Colonic mucosa (tissue), 4 donors: ENCODE measurements at regions not wholly inside any gene's neighbourhood (a gene's known extent, or its start where the extent isn't known, plus 50 kb on each side); places are given as distances from the start of the nearest gene placed in this dataset.

Experiments used
- DNase-seq: peaks from one replicate; pipeline ENCODE4 v3.0.0-alpha.2; 2020
- H3K27ac ChIP-seq: fragments of 200-600 bp; one replicate; pipeline ENCODE4 v1.8.0; 2021
- H3K27me3 ChIP-seq: fragments of 200-600 bp; one replicate; pipeline ENCODE4 v1.8.0; 2021
- H3K36me3 ChIP-seq: fragments of 200-600 bp; one replicate; pipeline ENCODE4 v1.8.0; 2021
- H3K4me1 ChIP-seq: fragments of 200-600 bp; one replicate; pipeline ENCODE4 v1.8.0; 2021; ENCODE audit warnings: mild to moderate bottlenecking
- H3K4me3 ChIP-seq: fragments of 200-600 bp; one replicate; pipeline ENCODE4 v1.8.0; 2021
- H3K9ac ChIP-seq, 2 donors: one replicate each; pipeline ENCODE4 v1.7.0; 2013; ENCODE audit warnings: control low read depth in 2 of 2, low read depth in 2 of 2, low read length in 2 of 2
- H3K9me3 ChIP-seq: fragments of 200-600 bp; one replicate; pipeline ENCODE4 v1.8.0; 2021
- intact Hi-C: fragments of 100-400 bp; cut with DNase I; formaldehyde crosslinking; loops from one replicate; pipeline ENCODE4 v1.14.1; 2022
- TF ChIP-seq, protein P1 (sequence below): fragments of 200-600 bp; IDR thresholded peaks from one replicate; pipeline ENCODE4 v1.8.0; 2022; ENCODE audit warnings: antibody characterized with exemption, mild to moderate bottlenecking
- donor health status: healthy.
- donor health status: DM: no; HTN: no; CAD: no.
- donor health status: DM: no; HTN: no; CAD: no.

DNA sequence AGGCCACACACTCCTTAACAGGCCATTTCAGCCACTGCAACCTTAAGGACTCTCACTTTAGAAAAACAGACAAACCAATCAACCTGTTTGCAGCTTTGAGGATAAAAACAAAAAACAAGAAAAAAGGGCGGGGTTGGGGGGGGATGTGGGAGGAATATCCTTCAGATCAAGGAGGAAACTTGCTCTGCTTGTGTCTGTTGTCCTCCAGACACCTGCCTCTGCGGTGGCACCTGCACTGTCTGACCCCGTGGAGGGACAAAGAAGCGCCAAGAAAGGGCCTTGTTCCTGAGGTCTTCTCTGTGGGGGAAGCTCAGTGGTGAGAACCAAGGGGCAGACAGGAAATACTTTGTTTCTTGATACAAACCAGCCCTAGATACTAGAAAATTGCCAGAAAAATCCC, 70.5 kb downstream of the POLR2M start:
- Histone ChIP-seq H3K36me3 (no peaks in the 10 kb centered on the region), H3K4me3 (no peak overlapping the region), H3K9ac (no peak overlapping the region), H3K27ac (no peak overlapping the region), H3K4me1 (no peaks in the 10 kb centered on the region), H3K27me3 (no peaks in the 10 kb centered on the region), H3K9me3 (no peaks in the 10 kb centered on the region)
- intact Hi-C loops: no loop called here
- TF ChIP-seq, protein P1, sequence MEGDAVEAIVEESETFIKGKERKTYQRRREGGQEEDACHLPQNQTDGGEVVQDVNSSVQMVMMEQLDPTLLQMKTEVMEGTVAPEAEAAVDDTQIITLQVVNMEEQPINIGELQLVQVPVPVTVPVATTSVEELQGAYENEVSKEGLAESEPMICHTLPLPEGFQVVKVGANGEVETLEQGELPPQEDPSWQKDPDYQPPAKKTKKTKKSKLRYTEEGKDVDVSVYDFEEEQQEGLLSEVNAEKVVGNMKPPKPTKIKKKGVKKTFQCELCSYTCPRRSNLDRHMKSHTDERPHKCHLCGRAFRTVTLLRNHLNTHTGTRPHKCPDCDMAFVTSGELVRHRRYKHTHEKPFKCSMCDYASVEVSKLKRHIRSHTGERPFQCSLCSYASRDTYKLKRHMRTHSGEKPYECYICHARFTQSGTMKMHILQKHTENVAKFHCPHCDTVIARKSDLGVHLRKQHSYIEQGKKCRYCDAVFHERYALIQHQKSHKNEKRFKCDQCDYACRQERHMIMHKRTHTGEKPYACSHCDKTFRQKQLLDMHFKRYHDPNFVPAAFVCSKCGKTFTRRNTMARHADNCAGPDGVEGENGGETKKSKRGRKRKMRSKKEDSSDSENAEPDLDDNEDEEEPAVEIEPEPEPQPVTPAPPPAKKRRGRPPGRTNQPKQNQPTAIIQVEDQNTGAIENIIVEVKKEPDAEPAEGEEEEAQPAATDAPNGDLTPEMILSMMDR: no peak
- DNase-seq: no peak

DNA sequence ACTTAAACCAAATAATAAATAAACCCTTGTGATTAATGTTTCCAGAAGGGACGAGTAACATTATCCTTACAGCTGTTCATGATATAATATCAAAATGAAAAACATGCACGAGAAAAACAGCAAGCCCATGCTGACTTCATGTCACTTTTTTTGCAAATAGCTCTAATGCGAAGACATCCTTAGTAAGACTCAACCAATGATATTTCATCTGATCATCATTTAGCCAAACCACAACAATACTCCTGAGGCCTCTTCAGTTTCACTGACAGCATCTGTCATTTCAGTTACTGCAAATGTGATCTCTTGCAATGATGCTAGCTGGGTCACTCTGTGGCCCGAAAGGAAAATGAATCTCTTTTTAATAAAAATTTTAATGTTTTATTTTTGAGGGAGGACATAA, 74.0 kb downstream of the POLR2M start:
- Histone ChIP-seq H3K27me3 (no peaks in the 10 kb centered on the region), H3K4me3 (no peak overlapping the region), H3K9ac (no peak overlapping the region), H3K36me3 (no peaks in the 10 kb centered on the region), H3K4me1 (no peaks in the 10 kb centered on the region), H3K9me3 (no peaks in the 10 kb centered on the region), H3K27ac (no peak overlapping the region)
- no peak for DNase-seq
- TF ChIP-seq, protein P1: no peak
- intact Hi-C loops: no loop called here

DNA sequence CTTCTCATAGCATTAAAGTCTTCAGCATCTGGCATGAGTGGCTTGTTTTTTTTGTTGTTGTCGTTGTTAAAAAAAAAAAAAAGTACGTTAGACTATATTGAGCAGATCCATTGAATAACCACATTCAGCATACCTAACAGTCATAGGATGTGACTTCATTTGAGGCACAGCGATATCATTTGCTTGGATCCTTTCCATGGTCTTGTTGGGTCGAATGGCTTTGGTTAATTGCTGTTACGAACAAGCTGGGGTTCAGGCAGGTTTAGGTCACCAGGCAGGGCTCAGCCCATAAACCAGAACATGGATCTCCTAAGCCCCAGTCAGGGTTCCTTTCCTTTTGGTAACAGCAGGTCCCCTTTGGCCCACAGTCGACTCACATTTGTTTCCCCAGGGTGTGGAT, 76.2 kb downstream of the POLR2M start:
- DNase-seq: no peak
- intact Hi-C loops: no loop called here
- H3K9me3 ChIP-seq: no peaks in the 10 kb centered on the region
- no peaks in the 10 kb centered on the region for H3K27me3 ChIP-seq
- H3K27ac ChIP-seq: no peak overlapping the region
- TF ChIP-seq, protein P1: no peak
- H3K4me3 ChIP-seq: no peak overlapping the region
- no peak overlapping the region for H3K9ac ChIP-seq
- no peaks in the 10 kb centered on the region for H3K36me3 ChIP-seq
- no peaks in the 10 kb centered on the region for H3K4me1 ChIP-seq

DNA sequence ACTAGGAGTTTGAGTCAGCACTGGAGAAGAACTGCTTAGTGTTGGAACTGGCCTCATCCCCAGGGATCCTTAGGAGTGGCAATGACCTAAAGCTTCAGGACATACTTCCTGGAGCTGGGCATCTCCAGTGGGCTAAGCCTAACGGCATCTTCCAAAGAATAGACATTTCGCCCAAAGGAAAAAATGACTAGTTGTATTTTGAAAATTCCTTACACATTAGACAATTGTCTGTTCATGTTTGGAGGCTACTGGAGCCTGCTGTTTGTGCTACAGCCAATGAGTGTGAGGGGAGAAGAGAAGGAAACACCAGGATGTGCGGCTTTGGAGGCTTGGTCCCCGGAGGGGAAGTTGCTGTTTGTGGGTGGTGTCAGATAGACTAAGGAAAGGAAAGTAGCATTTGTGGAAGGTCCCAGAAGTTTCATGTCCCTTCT, 77.6 kb downstream of the POLR2M start:
- TF ChIP-seq, protein P1: no peak
- Histone ChIP-seq H3K9ac (no peak overlapping the region), H3K27ac (no peak overlapping the region), H3K36me3 (no peaks in the 10 kb centered on the region), H3K4me1 (no peaks in the 10 kb centered on the region), H3K27me3 (no peaks in the 10 kb centered on the region), H3K9me3 (no peaks in the 10 kb centered on the region), H3K4me3 (no peak overlapping the region)
- no peak for DNase-seq
- intact Hi-C loops: no loop called here

- H3K9me3 ChIP-seq: no peaks in the 10 kb centered on the region
- H3K27ac ChIP-seq: no peak overlapping the region
- no peaks in the 10 kb centered on the region for H3K4me1 ChIP-seq
- no peaks in the 10 kb centered on the region for H3K36me3 ChIP-seq
- no peak overlapping the region for H3K4me3 ChIP-seq
- H3K27me3 ChIP-seq: no peaks in the 10 kb centered on the region
- intact Hi-C loops: no loop called here
- DNase-seq: no peak
- TF ChIP-seq, protein P1: no peak
- no peak overlapping the region for H3K9ac ChIP-seq
Observed at GRCh38 chr15:57785039-57785438, 78.5 kb downstream of the POLR2M start.

GRCh38 chr15:57785959-57786358, 79.4 kb downstream of the POLR2M start:
- no peak overlapping the region for H3K9ac ChIP-seq
- H3K9me3 ChIP-seq: no peaks in the 10 kb centered on the region
- no peak overlapping the region for H3K27ac ChIP-seq
- no peaks in the 10 kb centered on the region for H3K4me1 ChIP-seq
- no peak for DNase-seq
- intact Hi-C loops: no loop called here
- no peaks in the 10 kb centered on the region for H3K27me3 ChIP-seq
- H3K36me3 ChIP-seq: no peaks in the 10 kb centered on the region
- TF ChIP-seq, protein P1: no peak
- H3K4me3 ChIP-seq: no peak overlapping the region
